Sigmoid colon (tissue), 6 donors: ENCODE measurements at regions not wholly inside any gene's neighbourhood (a gene's known extent, or its start where the extent isn't known, plus 50 kb on each side); places are given as distances from the start of the nearest gene placed in this dataset.

Experiments
- DNase-seq: peaks from one replicate; pipeline ENCODE4 v3.0.0-alpha.2; 2019
- H3K27ac ChIP-seq, 4 donors: fragments of 200-600 bp; sonication (generic); one replicate each; pipeline ENCODE4 v1.5.1; 2016 to 2019; ENCODE audit warnings: mild to moderate bottlenecking in 1 of 4
- H3K27me3 ChIP-seq, 3 donors: fragments of 200-600 bp; sonication (generic); one replicate each; pipeline ENCODE4 v1.5.1; 2019; ENCODE audit warnings: mild to moderate bottlenecking in 1 of 3
- H3K36me3 ChIP-seq, 4 donors: fragments of 200-600 bp; sonication (generic); one replicate each; pipeline ENCODE4 v1.5.1; 2016 to 2019
- H3K4me1 ChIP-seq, 4 donors: fragments of 200-600 bp; sonication (generic); one replicate each; pipeline ENCODE4 v1.5.1; 2017 to 2019
- H3K4me3 ChIP-seq, 4 donors: fragments of 200-600 bp; sonication (generic); one replicate each; pipeline ENCODE4 v1.5.1; 2017 to 2019; ENCODE audit warnings: mild to moderate bottlenecking in 2 of 4, moderate library complexity in 1 of 4
- H3K9me3 ChIP-seq, 4 donors: fragments of 200-600 bp in 3 of 4; sonication (generic) in 3 of 4; one replicate each; pipeline versions ENCODE4 v1.5.1 to v1.6.1; 2013 to 2019
- CTCF ChIP-seq, 4 experiments: fragments of 450-650 bp in 3 of 4; fragments of 200-600 bp in 1 of 4; IDR thresholded peaks; one replicate each; pipeline ENCODE4 v1.5.1; 2016 to 2019; ENCODE audit warnings: antibody characterized with exemption in 4 of 4, mild to moderate bottlenecking in 3 of 4, moderate library complexity in 2 of 4
- EP300 ChIP-seq, 4 donors: sonication (generic); formaldehyde crosslinking; IDR thresholded peaks; one replicate each; pipeline ENCODE4 v1.6.1; 2017; ENCODE audit warnings: antibody characterized with exemption in 4 of 4
- POLR2A ChIP-seq, 2 donors: fragments of 450-650 bp; IDR thresholded peaks; one replicate each; pipeline ENCODE4 v1.6.1; 2016; ENCODE audit warnings: antibody characterized with exemption in 2 of 2, mild to moderate bottlenecking in 2 of 2, moderate library complexity in 2 of 2
- POLR2AphosphoS5 ChIP-seq, 4 donors: sonication (generic); formaldehyde crosslinking; IDR thresholded peaks; one replicate each; pipeline ENCODE4 v1.6.1; 2017; ENCODE audit warnings: antibody characterized with exemption in 4 of 4
- WGBS, 2 donors: extraction: QIAGEN DNeasy Blood & Tissue Kit; methylation state at CpG; one replicate each; pipeline ENCODE4 v1.1.7; 2013; 5-methylcytosine and 5-hydroxymethylcytosine counted together
- intact Hi-C: fragments of 100-400 bp; cut with DNase I; formaldehyde crosslinking; loops from one replicate; pipeline ENCODE4 v1.15.1; 2023
- donor health status: healthy with polysubstance abuse.
- donor health status: healthy.

GRCh38 chr18:27871726-27872125, 305.2 kb downstream of the CDH2 start:
- Histone ChIP-seq H3K9me3 (no peaks in the 10 kb centered on the region), H3K27me3 (no peaks in the 10 kb centered on the region), H3K27ac (no peak overlapping the region), H3K4me3 (no peak overlapping the region), H3K36me3 (no peaks in the 10 kb centered on the region), H3K4me1 (no peaks in the 10 kb centered on the region)
- no peak for DNase-seq
- intact Hi-C loops = no loop called here
- TF ChIP-seq POLR2A (IDR thresholded peaks at IDR 0.05) (no peak), EP300 (IDR thresholded peaks at IDR 0.05) (no peak), POLR2AphosphoS5 (IDR thresholded peaks at IDR 0.05) (no peak), CTCF (IDR thresholded peaks at IDR 0.05) (no peak)
- WGBS, 2 donors = 47 to 67% methylated on average over 5 of the region's 5 CpGs

GRCh38 chr18:27869735-27870134, 307.2 kb downstream of the CDH2 start:
- Histone ChIP-seq H3K4me1 (no peaks in the 10 kb centered on the region), H3K27me3 (no peaks in the 10 kb centered on the region), H3K27ac (no peak overlapping the region), H3K4me3 (no peak overlapping the region), H3K9me3 (no peaks in the 10 kb centered on the region), H3K36me3 (no peaks in the 10 kb centered on the region)
- 82 to 96% methylated on average over 4 of the region's 4 CpGs for WGBS, 2 donors
- intact Hi-C loops = no loop called here
- no peak for TF ChIP-seq POLR2A (IDR thresholded peaks at IDR 0.05)
- no peak for TF ChIP-seq CTCF (IDR thresholded peaks at IDR 0.05)
- TF ChIP-seq POLR2AphosphoS5 (IDR thresholded peaks at IDR 0.05) = no peak
- no peak for TF ChIP-seq EP300 (IDR thresholded peaks at IDR 0.05)
- no peak for DNase-seq

GRCh38 chr18:27865431-27865830, 311.5 kb downstream of the CDH2 start:
- Histone ChIP-seq H3K4me3 (no peak overlapping the region), H3K9me3 (no peaks in the 10 kb centered on the region), H3K27ac (no peak overlapping the region), H3K4me1 (no peaks in the 10 kb centered on the region), H3K36me3 (no peaks in the 10 kb centered on the region), H3K27me3 (no peaks in the 10 kb centered on the region)
- no peak for DNase-seq
- intact Hi-C loops = no loop called here
- TF ChIP-seq POLR2A (IDR thresholded peaks at IDR 0.05) (no peak), CTCF (IDR thresholded peaks at IDR 0.05) (no peak), EP300 (IDR thresholded peaks at IDR 0.05) (no peak), POLR2AphosphoS5 (IDR thresholded peaks at IDR 0.05) (no peak)
- WGBS, 2 donors = 94 to 98% methylated on average over 1 of the region's 1 CpG

GRCh38 chr18:27863780-27864430, 313.0 kb downstream of the CDH2 start:
- H3K27me3 ChIP-seq = no peaks in the 10 kb centered on the region
- no peaks in the 10 kb centered on the region for H3K4me1 ChIP-seq
- H3K36me3 ChIP-seq = no peaks in the 10 kb centered on the region
- H3K4me3 ChIP-seq = no peak overlapping the region
- no peak overlapping the region for H3K27ac ChIP-seq
- no peaks in the 10 kb centered on the region for H3K9me3 ChIP-seq
- WGBS, 2 donors = 43 to 80% methylated on average over 4 of the region's 4 CpGs
- TF ChIP-seq CTCF (IDR thresholded peaks at IDR 0.05) = no peak
- TF ChIP-seq POLR2AphosphoS5 (IDR thresholded peaks at IDR 0.05) = no peak
- TF ChIP-seq EP300 (IDR thresholded peaks at IDR 0.05) = no peak
- TF ChIP-seq POLR2A (IDR thresholded peaks at IDR 0.05) = no peak
- DNase-seq = no peak
- intact Hi-C loops = no loop called here
